ENCODE measurements at regions not wholly inside any gene's neighbourhood (a gene's known extent, or its start where the extent isn't known, plus 50 kb on each side); places are given as distances from the start of the nearest gene placed in this dataset.

DNA sequence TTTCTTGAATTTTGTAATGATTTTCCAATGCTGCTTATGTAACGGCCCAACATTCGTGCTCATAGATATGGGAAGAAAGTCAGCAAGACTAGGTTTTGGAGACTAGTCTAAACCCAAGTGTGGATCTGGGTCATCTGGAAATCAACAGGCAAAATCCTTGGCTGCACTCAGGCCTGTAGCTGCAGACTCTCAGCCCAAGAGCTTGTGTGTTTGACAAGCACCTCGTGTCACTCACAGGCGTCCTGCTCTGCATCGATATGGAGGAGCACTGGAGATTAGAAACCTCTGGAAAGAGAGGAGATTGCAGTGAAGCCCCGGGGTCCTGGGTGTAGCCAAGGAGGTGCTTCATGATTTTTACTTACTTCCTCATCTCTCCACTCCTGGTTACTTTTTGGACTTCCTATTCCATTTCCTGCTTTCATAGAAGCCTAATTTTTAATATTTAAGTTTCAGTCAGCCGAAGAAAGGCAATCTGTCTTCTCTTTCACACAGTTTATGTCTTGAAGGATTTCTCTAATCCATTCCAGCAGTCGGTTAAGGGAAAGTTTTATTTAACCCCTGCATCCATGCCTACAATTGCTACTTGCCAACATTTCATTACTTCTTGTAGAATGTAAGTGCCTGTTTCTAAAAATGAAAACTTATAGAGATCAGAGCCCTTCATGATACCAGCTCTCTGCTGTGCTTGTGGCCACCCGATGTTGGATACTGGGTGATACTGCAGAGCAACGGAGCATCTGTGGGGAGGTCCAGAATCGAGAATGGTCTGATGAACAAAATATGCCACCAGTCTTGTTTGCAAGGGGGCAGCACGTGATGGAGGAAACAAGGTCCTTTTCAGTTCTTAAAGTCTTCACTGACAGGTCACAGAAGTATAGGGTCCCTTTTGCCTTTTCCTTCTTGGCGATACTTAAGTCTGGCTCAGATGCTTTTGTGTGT, 296.3 kb downstream of the QKI start:
- TF ChIP-seq, protein P1, sequence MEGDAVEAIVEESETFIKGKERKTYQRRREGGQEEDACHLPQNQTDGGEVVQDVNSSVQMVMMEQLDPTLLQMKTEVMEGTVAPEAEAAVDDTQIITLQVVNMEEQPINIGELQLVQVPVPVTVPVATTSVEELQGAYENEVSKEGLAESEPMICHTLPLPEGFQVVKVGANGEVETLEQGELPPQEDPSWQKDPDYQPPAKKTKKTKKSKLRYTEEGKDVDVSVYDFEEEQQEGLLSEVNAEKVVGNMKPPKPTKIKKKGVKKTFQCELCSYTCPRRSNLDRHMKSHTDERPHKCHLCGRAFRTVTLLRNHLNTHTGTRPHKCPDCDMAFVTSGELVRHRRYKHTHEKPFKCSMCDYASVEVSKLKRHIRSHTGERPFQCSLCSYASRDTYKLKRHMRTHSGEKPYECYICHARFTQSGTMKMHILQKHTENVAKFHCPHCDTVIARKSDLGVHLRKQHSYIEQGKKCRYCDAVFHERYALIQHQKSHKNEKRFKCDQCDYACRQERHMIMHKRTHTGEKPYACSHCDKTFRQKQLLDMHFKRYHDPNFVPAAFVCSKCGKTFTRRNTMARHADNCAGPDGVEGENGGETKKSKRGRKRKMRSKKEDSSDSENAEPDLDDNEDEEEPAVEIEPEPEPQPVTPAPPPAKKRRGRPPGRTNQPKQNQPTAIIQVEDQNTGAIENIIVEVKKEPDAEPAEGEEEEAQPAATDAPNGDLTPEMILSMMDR (IDR thresholded peaks at IDR 0.05; ENCODE audit: low read depth, low read length, poor library complexity, severe bottlenecking): no peak
- TF ChIP-seq EZH2phosphoT487 (IDR thresholded peaks at IDR 0.05; ENCODE audit: borderline replicate concordance, low read length): no peak
